Caco-2 (cell line): ENCODE measurements at regions not wholly inside any gene's neighbourhood (a gene's known extent, or its start where the extent isn't known, plus 50 kb on each side); places are given as distances from the start of the nearest gene placed in this dataset.

Experiments
- BruUV-seq: library from RNA; stranded (reverse); fragments of 400-500 nt; replicated peaks from 2 replicates; lab custom pipeline; 2021; lab: Mats Ljungman, UMichigan
- CTCF ChIA-PET: fragments of 300-600 bp; sonication (Branson Sonifier 250); formaldehyde crosslinking; loops from one replicate; lab custom pipeline; 2022; ENCODE audit warnings: antibody characterized with exemption; lab: Charles Lee
- POLR2A ChIA-PET: fragments of 300-600 bp; sonication (Branson Sonifier 250); formaldehyde crosslinking; loops from one replicate; lab custom pipeline; 2022; ENCODE audit warnings: antibody characterized with exemption; lab: Charles Lee
- DNase-seq, 2 experiments: peaks; one replicate each; pipeline versions ENCODE4 v3.0.0 to v3.0.0-alpha.2; 2020 to 2022
- H3K27me3 ChIP-seq: replicated peaks from 2 replicates; pipeline ENCODE4 v1.6.0; 2011; ENCODE audit warnings: low read length; ENCODE audit not compliant: control insufficient read depth, insufficient read depth
- H3K36me3 ChIP-seq: 2 replicates; pipeline ENCODE4 v1.5.1; 2011; ENCODE audit warnings: low read length; ENCODE audit not compliant: control insufficient read depth, insufficient read depth
- H3K4me1 ChIP-seq: fragments of 250-450 bp; sonication (Bioruptor Pico); 2 replicates; pipeline ENCODE4 v1.5.1; 2020; ENCODE audit warnings: mild to moderate bottlenecking
- H3K4me3 ChIP-seq: 2 replicates; pipeline ENCODE4 v1.5.1; 2011; ENCODE audit warnings: low read depth, mild to moderate bottlenecking, control low read depth, low read length
- H3K9me3 ChIP-seq: fragments of 250-450 bp; sonication (Bioruptor Pico); 2 replicates; pipeline ENCODE4 v1.5.1; 2020; ENCODE audit warnings: mild to moderate bottlenecking, moderate library complexity
- H3K27ac Mint-ChIP-seq: one replicate; pipeline ENCODE4 v1.8.0; 2022; ENCODE audit warnings: mixed read lengths; ENCODE audit not compliant: unreplicated experiment
- H3K27me3 Mint-ChIP-seq: one replicate; pipeline ENCODE4 v1.8.0; 2022; ENCODE audit warnings: mixed read lengths; ENCODE audit not compliant: insufficient read depth, unreplicated experiment
- H3K36me3 Mint-ChIP-seq: one replicate; pipeline ENCODE4 v1.8.0; 2022; ENCODE audit warnings: mild to moderate bottlenecking, mixed read lengths; ENCODE audit not compliant: insufficient read depth, unreplicated experiment
- H3K4me1 Mint-ChIP-seq: one replicate; pipeline ENCODE4 v1.8.0; 2022; ENCODE audit warnings: low read depth, mixed read lengths; ENCODE audit not compliant: unreplicated experiment
- H3K4me3 Mint-ChIP-seq: one replicate; pipeline ENCODE4 v1.8.0; 2022; ENCODE audit warnings: mild to moderate bottlenecking, moderate library complexity, mixed read lengths; ENCODE audit not compliant: unreplicated experiment
- H3K9me3 Mint-ChIP-seq: one replicate; pipeline ENCODE4 v1.8.0; 2022; ENCODE audit warnings: mixed read lengths; ENCODE audit not compliant: unreplicated experiment
- intact Hi-C: fragments of 100-400 bp; cut with micrococcal nuclease; formaldehyde crosslinking; loops from one replicate; pipeline ENCODE4 v1.10.0; 2022; ENCODE audit not compliant: unreplicated experiment
- TF ChIP-seq, protein P1 (sequence below), 2 experiments: fragments of 200-600 bp in 1 of 2; IDR thresholded peaks; 1 replicate in 1 of 2; 2 replicates in 1 of 2; pipeline versions ENCODE4 v1.5.1 to v1.8.0; 2011 to 2022; ENCODE audit warnings: antibody characterized with exemption in 1 of 2, control low read depth in 1 of 2, inconsistent platforms in 1 of 2, low read depth in 1 of 2, low read length in 1 of 2, mild to moderate bottlenecking in 1 of 2, moderate library complexity in 1 of 2; ENCODE audit not compliant: insufficient read depth in 1 of 2, severe bottlenecking in 1 of 2, unreplicated experiment in 1 of 2

GRCh38 chr16:6775712-6776111 lies 556.9 kb upstream of the RBFOX1 start:
- peaks cover 3% of the 10 kb centered on the region for H3K27me3 Mint-ChIP-seq
- no peaks in the 10 kb centered on the region for H3K9me3 ChIP-seq
- no peak overlapping the region for H3K4me3 Mint-ChIP-seq
- ChIA-PET CTCF (no interaction called here), POLR2A (no interaction called here)
- no peaks in the 10 kb centered on the region for H3K4me1 Mint-ChIP-seq
- H3K4me3 ChIP-seq = no peak overlapping the region
- no peaks in the 10 kb centered on the region for H3K36me3 Mint-ChIP-seq
- H3K27ac Mint-ChIP-seq = no peak overlapping the region
- no peak for DNase-seq
- H3K27me3 ChIP-seq = no peaks in the 10 kb centered on the region
- intact Hi-C loops = no loop called here
- H3K9me3 Mint-ChIP-seq = no peaks in the 10 kb centered on the region
- no TSS peak for BruUV-seq
- no peaks in the 10 kb centered on the region for H3K4me1 ChIP-seq
- TF ChIP-seq, protein P1, sequence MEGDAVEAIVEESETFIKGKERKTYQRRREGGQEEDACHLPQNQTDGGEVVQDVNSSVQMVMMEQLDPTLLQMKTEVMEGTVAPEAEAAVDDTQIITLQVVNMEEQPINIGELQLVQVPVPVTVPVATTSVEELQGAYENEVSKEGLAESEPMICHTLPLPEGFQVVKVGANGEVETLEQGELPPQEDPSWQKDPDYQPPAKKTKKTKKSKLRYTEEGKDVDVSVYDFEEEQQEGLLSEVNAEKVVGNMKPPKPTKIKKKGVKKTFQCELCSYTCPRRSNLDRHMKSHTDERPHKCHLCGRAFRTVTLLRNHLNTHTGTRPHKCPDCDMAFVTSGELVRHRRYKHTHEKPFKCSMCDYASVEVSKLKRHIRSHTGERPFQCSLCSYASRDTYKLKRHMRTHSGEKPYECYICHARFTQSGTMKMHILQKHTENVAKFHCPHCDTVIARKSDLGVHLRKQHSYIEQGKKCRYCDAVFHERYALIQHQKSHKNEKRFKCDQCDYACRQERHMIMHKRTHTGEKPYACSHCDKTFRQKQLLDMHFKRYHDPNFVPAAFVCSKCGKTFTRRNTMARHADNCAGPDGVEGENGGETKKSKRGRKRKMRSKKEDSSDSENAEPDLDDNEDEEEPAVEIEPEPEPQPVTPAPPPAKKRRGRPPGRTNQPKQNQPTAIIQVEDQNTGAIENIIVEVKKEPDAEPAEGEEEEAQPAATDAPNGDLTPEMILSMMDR (IDR thresholded peaks at IDR 0.05; ENCODE audit: insufficient read depth in 1 of 2, low read depth in 1 of 2, low read length in 1 of 2, severe bottlenecking in 1 of 2, unreplicated experiment in 1 of 2) = no peak
- H3K36me3 ChIP-seq = no peaks in the 10 kb centered on the region

DNA sequence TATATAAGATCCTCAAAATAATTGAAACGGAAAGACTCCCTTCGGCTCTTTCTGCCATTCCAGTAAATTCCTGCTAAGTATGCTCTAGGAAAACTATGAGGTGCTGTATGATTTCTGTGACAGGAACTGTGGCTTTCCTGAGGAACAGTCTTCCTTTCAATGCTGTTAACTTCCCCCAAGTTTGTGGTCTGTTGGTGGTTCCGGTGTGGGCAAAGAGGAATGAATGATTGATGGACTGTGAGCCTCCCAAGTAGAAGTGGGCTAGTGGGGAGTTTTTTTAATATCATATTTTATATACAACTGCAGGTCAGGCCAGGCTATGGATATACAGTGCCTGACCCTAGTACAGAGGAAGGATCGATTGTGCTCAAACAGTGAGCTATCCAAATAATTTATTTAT lies 560.7 kb upstream of the RBFOX1 start:
- Histone ChIP-seq H3K36me3 (no peaks in the 10 kb centered on the region), H3K27me3 (no peaks in the 10 kb centered on the region), H3K4me3 (no peak overlapping the region), H3K9me3 (no peaks in the 10 kb centered on the region), H3K4me1 (no peaks in the 10 kb centered on the region)
- TF ChIP-seq, protein P1 (IDR thresholded peaks at IDR 0.05; ENCODE audit: insufficient read depth in 1 of 2, low read depth in 1 of 2, low read length in 1 of 2, severe bottlenecking in 1 of 2, unreplicated experiment in 1 of 2) = no peak
- no peak overlapping the region for H3K4me3 Mint-ChIP-seq
- POLR2A ChIA-PET = no interaction called here
- H3K27ac Mint-ChIP-seq = no peak overlapping the region
- BruUV-seq = no TSS peak
- no peaks in the 10 kb centered on the region for H3K4me1 Mint-ChIP-seq
- DNase-seq = no peak
- no peaks in the 10 kb centered on the region for H3K9me3 Mint-ChIP-seq
- intact Hi-C loops = no loop called here
- CTCF ChIA-PET = no interaction called here
- no peaks in the 10 kb centered on the region for H3K36me3 Mint-ChIP-seq
- H3K27me3 Mint-ChIP-seq = peaks cover 6% of the 10 kb centered on the region

DNA sequence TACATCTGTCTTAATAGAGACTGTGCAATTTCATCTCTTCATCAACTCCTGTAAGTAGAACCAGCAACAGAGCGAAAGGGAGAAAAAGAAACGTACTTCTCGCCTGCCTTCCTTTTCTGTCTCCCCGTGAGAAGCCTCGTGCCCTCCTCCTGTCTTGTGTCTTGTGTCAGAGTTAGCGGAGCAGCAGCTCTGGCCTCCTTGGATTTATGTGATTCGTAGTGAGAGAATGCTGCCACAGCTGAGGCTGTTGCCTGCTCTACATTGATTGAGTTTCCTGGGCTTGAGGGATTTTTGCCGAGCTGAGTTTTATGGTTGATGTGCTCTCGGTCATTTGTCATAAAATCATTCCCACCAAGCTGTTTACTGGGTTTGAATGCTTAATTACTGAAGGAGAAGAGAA lies 579.1 kb upstream of the RBFOX1 start:
- Mint-ChIP-seq H3K4me3 (no peak overlapping the region), H3K36me3 (no peaks in the 10 kb centered on the region), H3K27ac (no peak overlapping the region), H3K27me3 (peaks cover 17% of the 10 kb centered on the region), H3K9me3 (no peaks in the 10 kb centered on the region), H3K4me1 (no peaks in the 10 kb centered on the region)
- intact Hi-C loops = no loop called here
- TF ChIP-seq, protein P1 (IDR thresholded peaks at IDR 0.05; ENCODE audit: insufficient read depth in 1 of 2, low read depth in 1 of 2, low read length in 1 of 2, severe bottlenecking in 1 of 2, unreplicated experiment in 1 of 2) = no peak
- POLR2A ChIA-PET = no interaction called here
- DNase-seq = no peak
- Histone ChIP-seq H3K36me3 (no peaks in the 10 kb centered on the region), H3K9me3 (no peaks in the 10 kb centered on the region), H3K27me3 (no peaks in the 10 kb centered on the region), H3K4me3 (no peak overlapping the region), H3K4me1 (no peaks in the 10 kb centered on the region)
- CTCF ChIA-PET = no interaction called here
- BruUV-seq = no TSS peak
